PC-3 (cell line): ENCODE measurements at regions not wholly inside any gene's neighbourhood (a gene's known extent, or its start where the extent isn't known, plus 50 kb on each side); places are given as distances from the start of the nearest gene placed in this dataset.

Experiments used
- ATAC-seq: fragments of 200-7000 bp; cut with Tn5 transposase; 2 replicates; pipeline ENCODE4 v1.9.1; 2020; ENCODE audit warnings: mild to moderate bottlenecking, moderate library complexity
- BruUV-seq: library from RNA; stranded (reverse); fragments of 400-500 nt; replicated peaks from 2 replicates; lab custom pipeline; 2021; lab: Mats Ljungman, UMichigan
- CTCF ChIA-PET: fragments of 300-600 bp; sonication (Branson Sonifier 250); formaldehyde crosslinking; loops from one replicate; lab custom pipeline; 2022; ENCODE audit warnings: antibody characterized with exemption; lab: Charles Lee
- POLR2A ChIA-PET: fragments of 300-600 bp; sonication (Branson Sonifier 250); formaldehyde crosslinking; loops from one replicate; lab custom pipeline; 2022; ENCODE audit warnings: antibody characterized with exemption; ENCODE audit not compliant: unreplicated experiment; lab: Charles Lee
- DNase-seq: peaks from one replicate; pipeline ENCODE4 v3.0.0-alpha.2; 2015
- H2AFZ ChIP-seq: fragments of 300-600 bp; sonication (generic); 2 replicates; pipeline ENCODE4 v1.6.0; 2016; ENCODE audit warnings: antibody characterized with exemption, low read length
- H3F3A ChIP-seq: fragments of 300-600 bp; sonication (generic); one replicate; pipeline ENCODE4 v1.6.0; 2017; ENCODE audit warnings: antibody characterized with exemption, low read length, control low read depth, mild to moderate bottlenecking; ENCODE audit not compliant: unreplicated experiment
- H3K27ac ChIP-seq: fragments of 300-600 bp; sonication (generic); 2 replicates; pipeline ENCODE4 v1.5.1; 2016; ENCODE audit warnings: mild to moderate bottlenecking, low read length
- H3K27me3 ChIP-seq: fragments of 300-600 bp; sonication (generic); 2 replicates; pipeline ENCODE4 v1.6.1; 2016; ENCODE audit warnings: low read length, mixed read lengths
- H3K36me3 ChIP-seq: fragments of 300-600 bp; sonication (generic); 2 replicates; pipeline ENCODE4 v1.6.1; 2016; ENCODE audit warnings: low read depth, mixed run types, low read length, mixed read lengths
- H3K4me1 ChIP-seq: fragments of 300-600 bp; sonication (generic); 2 replicates; pipeline ENCODE4 v1.5.1; 2016; ENCODE audit warnings: low read length; ENCODE audit not compliant: insufficient read depth
- H3K4me2 ChIP-seq: fragments of 300-600 bp; sonication (generic); 2 replicates; pipeline ENCODE4 v1.6.0; 2016; ENCODE audit warnings: low read length
- H3K4me3 ChIP-seq: fragments of 300-600 bp; sonication (generic); 2 replicates; pipeline ENCODE4 v1.5.1; 2016; ENCODE audit warnings: mild to moderate bottlenecking, low read length, mixed read lengths
- H3K79me2 ChIP-seq: fragments of 300-600 bp; sonication (generic); 2 replicates; pipeline ENCODE4 v1.6.1; 2017; ENCODE audit warnings: low read length, mixed read lengths
- H3K9ac ChIP-seq: fragments of 300-600 bp; sonication (generic); 2 replicates; pipeline ENCODE4 v1.6.0; 2016; ENCODE audit warnings: mild to moderate bottlenecking, low read length
- H3K9me2 ChIP-seq: fragments of 300-600 bp; sonication (generic); replicated peaks from 2 replicates; pipeline ENCODE4 v1.6.1; 2016; ENCODE audit warnings: mixed run types, low read length, mixed read lengths
- H3K9me3 ChIP-seq: fragments of 300-600 bp; sonication (generic); 2 replicates; pipeline ENCODE4 v1.6.1; 2016; ENCODE audit warnings: low read length, mixed read lengths
- H4K20me1 ChIP-seq: fragments of 300-600 bp; sonication (generic); 2 replicates; pipeline ENCODE4 v1.6.1; 2016; ENCODE audit warnings: low read length, mixed read lengths
- CTCF ChIP-seq: fragments of 300-600 bp; sonication (generic); conservative IDR thresholded peaks from 2 replicates; pipeline ENCODE4 v1.5.1; 2017; ENCODE audit warnings: antibody characterized with exemption, low read depth, mild to moderate bottlenecking, low read length
- EZH2phosphoT487 ChIP-seq: fragments of 300-600 bp; sonication (generic); IDR thresholded peaks from 2 replicates; pipeline ENCODE4 v1.6.1; 2018; ENCODE audit warnings: mild to moderate bottlenecking, antibody characterized with exemption, low read length, borderline replicate concordance
- intact Hi-C: fragments of 100-400 bp; cut with micrococcal nuclease; formaldehyde crosslinking; loops from 2 replicates; pipeline ENCODE4 v1.9.0; 2023

- TF ChIP-seq EZH2phosphoT487: no peak
- peak; percentile 83 for TF ChIP-seq CTCF
- CTCF ChIA-PET: interaction anchor here (0.6 to 1.3 kb wide), 5 partner anchors 17 to 569 kb away, joined by 3 to 6 read pairs (median 4); no protein-coding TSS in a partner anchor
- Histone ChIP-seq H3K4me1 (no peaks in the 10 kb centered on the region), H3K9me3 (no peaks in the 10 kb centered on the region), H3K36me3 (no peaks in the 10 kb centered on the region), H3K4me3 (no peak overlapping the region), H4K20me1 (no peaks in the 10 kb centered on the region), H2AFZ (no peak overlapping the region), H3K9ac (no peak overlapping the region), H3K4me2 (no peak overlapping the region), H3K79me2 (no peaks in the 10 kb centered on the region), H3K9me2 (no peaks in the 10 kb centered on the region), H3K27me3 (no peaks in the 10 kb centered on the region), H3K27ac (no peak overlapping the region), H3F3A (no peaks in the 10 kb centered on the region)
- peak; percentile 96 for ATAC-seq
- no TSS peak for BruUV-seq
- intact Hi-C loops: loop anchor here (1.0 to 10.0 kb wide), 3 partner anchors 62 to 400 kb away; no protein-coding TSS in a partner anchor
- peak; percentile 69 for DNase-seq
- POLR2A ChIA-PET: no interaction called here
These were observed 59.6 kb upstream of the TAGAP start for GRCh38 chr6:159104163-159104925.

DNA sequence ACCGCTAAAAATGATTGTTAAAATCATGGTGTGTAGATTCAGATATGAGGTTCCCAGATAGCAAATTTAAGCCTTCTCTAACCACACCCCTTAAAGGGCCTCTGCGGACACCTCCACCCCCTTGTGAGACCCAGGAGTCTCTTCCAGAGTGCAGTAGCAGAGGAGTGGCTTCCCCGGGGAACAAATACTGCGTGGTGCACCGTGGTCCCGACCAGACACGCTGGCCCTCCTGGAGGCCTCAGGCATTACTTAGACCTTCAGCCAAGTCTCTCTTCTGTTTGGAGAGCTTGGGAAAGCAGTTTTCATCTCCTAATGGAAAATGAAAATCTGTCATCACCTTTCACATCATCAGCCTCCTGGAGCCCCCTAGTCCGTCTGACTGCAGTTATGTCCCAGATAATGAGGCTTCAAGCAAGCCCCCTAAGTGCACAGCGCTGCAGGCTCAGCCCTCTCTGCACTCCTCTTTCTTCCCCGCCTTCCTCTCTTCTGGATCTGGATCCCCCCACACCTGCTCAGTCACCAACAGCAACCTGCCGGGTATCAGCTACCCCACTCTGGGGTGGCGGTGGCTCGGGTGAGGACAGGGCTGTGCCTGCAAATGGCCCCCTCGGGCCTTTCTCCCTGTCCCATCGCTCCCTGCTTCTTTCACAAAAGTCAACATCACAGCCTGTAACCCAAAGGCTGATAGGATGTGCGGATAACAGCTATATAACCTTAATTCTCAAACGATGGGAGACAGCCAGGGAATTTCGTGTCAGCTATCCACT lies 58.8 kb upstream of the TAGAP start:
- no peak for ATAC-seq
- H3K36me3 ChIP-seq: no peaks in the 10 kb centered on the region
- no peak overlapping the region for H3K4me3 ChIP-seq
- no peak overlapping the region for H2AFZ ChIP-seq
- intact Hi-C loops: loop anchor here (1.0 to 10.0 kb wide), 3 partner anchors 61 to 399 kb away; no protein-coding TSS in a partner anchor
- no peak for DNase-seq
- no peaks in the 10 kb centered on the region for H3F3A ChIP-seq
- H3K9ac ChIP-seq: no peak overlapping the region
- no TSS peak for BruUV-seq
- no peak for TF ChIP-seq CTCF
- no peaks in the 10 kb centered on the region for H3K9me3 ChIP-seq
- H3K27me3 ChIP-seq: no peaks in the 10 kb centered on the region
- no peaks in the 10 kb centered on the region for H4K20me1 ChIP-seq
- no peaks in the 10 kb centered on the region for H3K4me1 ChIP-seq
- no peak overlapping the region for H3K27ac ChIP-seq
- H3K79me2 ChIP-seq: no peaks in the 10 kb centered on the region
- no peak overlapping the region for H3K4me2 ChIP-seq
- ChIA-PET POLR2A (no interaction called here), CTCF (interaction anchor here (1.3 kb wide), 1 partner anchor 95 kb away, joined by 6 read pairs; no protein-coding TSS in a partner anchor)
- no peaks in the 10 kb centered on the region for H3K9me2 ChIP-seq
